ENCODE measurements at regions not wholly inside any gene's neighbourhood (a gene's known extent, or its start where the extent isn't known, plus 50 kb on each side); places are given as distances from the start of the nearest gene placed in this dataset.
A peak's percentile ranks its signal among the peaks of the same experiment; 100 is the strongest.
"Not testable (repeated sequence)": the region's sequence is repeated elsewhere in the genome, so short reads cannot be mapped to it uniquely, and the experiment has no call there.

DNA sequence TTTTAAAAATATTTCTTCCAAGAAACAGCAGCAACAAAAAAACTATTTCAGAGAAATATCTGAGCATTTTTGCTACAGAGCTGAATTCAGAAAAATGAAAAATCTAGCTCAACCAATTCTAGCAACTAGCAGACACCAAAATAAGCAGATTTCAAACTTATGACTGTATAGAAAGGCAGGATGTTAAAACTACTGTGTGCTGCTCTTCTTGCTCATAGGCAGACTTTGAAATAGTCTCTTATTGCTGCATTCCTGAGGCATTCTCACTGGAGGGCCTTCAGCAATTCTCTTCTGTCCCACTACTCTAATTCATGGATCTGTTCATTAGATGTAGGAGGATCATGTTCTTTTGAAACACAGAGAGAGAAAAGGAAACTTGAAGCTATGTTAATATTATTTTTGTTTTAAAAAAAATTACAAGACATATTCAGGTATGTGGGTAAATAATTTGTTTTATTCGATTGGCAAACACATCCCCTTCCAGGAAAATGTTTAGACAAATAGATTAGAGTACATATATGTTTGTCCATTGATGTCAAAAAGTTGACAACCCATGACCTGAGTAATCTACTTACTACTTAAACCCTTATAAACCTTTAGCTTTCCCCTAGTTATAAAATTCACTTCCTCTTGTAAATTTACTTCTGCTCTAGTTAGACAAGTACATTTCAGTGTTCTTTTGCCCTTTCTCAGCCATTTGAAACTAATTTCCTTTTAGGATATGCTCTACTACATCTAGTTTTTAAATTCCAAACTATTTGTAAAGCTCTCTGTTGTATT lies 428.2 kb upstream of the POT1 start:
- no peak for DNase-seq

DNA sequence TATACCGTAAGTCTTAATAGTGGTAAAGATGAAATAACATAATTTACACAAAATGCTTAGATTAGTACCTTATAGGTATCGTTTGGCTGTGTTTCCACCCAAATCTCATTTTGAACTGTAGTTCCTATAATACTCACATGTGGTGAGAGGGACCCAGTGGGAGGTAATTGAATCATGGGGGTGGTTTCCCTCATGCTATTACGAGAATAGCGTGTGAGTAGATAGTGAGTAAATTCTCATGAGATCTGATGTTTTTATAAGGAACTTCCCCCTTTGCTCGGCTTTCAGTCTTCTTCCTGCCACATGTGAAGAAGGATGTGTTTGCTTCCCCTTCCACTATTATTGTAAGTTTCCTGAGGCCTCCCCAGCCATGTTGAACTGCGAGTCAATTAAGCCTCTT lies 426.3 kb upstream of the POT1 start:
- no peak for DNase-seq

DNA sequence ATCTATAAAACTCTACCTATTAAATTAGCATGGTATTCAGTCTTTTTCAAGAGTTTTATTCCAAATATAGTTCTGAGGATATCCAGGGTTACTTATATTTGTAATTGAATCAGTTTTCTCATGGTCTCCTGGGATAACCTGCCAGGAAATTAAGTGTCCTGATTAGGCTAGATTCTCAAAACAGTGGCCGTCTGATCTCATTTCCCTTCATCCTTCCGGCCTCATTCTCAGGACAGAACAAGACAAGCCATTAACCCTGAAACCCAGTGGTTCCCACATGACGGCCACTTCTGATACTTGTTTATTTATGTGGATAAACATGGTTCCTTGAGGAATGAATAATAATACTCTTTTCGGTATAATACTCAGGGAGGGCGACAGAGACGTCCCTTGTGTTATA lies 417.6 kb upstream of the POT1 start:
- no peak for DNase-seq

DNA sequence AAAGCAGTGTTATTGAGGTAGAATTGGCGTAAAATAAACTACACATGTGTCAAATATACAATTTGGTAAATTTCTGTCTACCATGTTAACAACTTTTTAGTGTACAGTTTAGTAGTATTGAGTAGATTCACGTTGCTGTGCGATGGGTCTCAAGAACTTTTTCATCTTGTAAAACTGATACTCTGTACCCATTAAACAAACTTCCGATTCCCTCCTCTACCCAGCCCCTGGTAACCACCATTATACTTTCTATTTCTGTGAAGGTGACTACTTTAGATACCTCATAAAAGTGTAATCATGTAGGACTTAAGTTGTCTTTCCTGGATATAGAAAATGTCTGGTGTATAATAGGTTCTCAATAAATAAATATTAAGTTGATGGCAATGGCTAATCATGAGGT lies 408.5 kb upstream of the POT1 start:
- no peak for DNase-seq

DNA sequence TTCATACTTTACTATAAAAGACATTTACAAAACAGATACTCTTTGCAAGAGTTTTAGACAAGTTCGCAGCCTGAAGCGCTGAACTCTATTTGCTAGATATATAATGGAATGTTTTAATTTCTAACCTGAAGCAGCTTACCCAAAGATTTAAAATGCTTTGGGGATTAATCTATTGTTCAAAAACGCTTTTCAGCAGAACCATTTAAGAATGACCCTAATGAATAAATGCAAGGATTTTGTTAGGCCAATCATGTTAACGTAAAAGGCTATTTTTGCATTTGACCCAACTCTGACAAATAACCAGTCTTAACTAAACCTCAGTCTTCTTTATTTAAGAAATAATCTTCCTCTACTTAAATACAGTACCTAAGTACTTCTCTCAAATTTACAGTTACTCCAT lies 406.7 kb upstream of the POT1 start:
- DNase-seq: no peak

DNA sequence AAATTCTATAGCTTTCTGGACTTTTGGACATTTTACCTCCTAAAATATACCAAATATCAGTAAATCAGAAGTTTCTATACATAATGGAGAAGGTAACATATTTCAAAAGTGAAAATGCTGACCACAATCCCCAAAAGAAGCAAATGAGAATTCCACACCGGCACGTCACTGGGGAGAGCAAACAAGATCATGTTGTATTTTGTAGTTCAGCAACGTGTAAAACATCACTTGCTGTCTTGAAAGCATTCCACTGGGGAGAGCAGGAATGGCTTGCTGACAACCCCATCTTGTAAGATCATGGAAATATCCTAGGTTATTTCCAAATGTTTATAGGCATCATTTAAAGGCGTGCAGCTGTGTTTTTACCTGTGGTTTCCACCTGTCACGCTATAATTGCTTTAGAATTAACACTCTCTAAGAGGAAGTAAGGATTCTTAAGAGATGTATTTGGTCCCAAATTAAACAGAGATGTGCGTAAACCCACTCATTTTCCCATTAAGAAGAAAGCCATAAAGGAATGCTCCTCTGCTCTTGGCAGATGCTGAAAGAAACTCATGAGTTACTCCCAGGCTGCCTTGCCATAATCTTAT lies 397.1 kb upstream of the POT1 start:
- DNase-seq: no peak

DNA sequence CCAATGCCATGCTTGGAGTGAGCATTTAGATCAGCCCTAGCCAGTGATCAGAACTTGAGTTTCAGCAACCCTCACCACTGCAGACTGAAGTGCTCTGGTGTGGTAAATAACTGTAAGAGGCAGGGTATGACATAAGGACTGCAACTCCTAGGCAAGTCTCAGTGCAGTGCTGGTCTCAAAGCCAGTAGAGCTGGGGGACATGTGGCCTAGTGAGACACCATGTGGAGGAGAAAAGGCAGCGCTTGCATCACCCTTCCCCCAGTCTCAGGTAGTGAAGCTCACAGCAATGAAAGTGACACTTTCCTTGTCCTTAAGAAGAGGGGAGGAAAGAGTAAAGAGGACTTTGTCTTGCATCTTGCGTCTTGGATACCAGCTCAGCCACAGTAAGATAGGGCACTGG lies 386.8 kb upstream of the POT1 start:
- peak; percentile 21 for DNase-seq

DNA sequence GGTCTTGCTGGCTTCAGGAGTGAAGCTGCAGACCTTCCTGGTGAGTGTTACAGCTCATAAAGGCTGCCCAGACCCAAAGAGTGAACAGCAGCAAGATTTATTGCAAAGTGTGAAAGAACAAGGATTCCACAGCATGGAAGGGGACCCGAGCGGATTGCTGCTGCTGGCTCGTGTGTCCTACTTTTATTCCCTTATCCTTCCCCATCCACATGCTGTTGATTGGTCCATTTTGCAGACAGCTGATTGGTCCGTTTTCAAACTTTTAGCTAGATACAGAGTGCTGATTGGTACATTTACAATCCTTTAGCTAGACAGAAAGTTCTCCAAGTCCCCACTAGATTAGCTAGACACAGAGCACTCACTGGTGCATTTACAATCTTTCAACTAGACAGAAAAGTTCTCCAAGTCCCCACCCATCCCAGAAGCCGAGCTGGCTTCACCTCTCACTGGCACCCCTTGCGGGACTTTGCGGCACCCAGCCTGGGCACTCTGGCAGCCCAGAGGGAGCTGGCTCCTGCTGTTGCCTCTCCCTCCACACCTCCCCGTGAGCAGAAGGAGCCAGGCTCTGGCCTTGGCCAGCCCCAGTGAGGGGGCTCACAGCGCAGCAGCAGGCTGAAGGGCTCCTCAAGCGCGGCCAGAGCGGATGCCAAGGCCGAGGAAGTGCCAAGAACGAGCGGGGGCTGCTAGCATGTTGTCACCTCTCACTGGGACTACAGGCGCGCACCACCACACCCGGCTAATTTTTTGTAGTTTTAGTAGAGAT lies 369.6 kb upstream of the POT1 start:
- no peak for DNase-seq

DNA sequence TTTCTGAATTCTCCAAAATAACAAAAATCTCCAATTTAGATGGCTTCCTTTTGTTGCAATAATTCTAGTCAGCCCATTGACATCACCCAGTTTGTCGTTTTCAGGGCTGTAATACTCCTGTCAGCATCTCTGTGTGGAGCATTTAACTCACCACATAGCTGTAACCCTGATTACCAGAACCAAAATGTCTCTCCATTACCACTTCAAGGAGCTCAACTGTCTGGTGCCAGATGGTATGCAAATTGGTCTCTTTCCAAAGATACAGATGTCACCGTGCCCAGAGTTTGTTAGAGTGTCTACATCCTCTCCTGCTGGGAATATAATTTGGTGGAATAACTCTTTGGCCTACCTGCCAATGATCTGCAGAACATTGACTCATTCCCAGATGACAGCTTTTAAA lies 350.3 kb upstream of the POT1 start:
- DNase-seq: no peak

DNA sequence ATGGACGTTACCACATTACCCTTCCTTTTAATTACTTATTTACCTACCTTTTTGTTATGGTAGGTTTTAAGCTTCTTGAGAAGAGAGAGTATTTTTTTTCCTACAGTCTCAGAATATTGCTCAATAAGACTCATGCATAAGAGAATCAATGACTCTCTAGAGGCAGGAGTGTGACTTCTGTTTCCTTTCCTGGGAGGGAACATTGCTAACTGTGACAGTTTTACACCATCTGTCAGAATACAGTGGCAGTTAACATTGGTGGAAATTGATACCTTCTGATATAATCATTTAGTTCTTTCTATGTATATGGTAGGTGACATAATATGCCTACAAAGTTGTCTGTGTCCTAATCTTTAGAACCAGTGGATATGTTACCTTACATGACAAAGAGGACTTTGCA lies 348.7 kb upstream of the POT1 start:
- no peak for DNase-seq

DNA sequence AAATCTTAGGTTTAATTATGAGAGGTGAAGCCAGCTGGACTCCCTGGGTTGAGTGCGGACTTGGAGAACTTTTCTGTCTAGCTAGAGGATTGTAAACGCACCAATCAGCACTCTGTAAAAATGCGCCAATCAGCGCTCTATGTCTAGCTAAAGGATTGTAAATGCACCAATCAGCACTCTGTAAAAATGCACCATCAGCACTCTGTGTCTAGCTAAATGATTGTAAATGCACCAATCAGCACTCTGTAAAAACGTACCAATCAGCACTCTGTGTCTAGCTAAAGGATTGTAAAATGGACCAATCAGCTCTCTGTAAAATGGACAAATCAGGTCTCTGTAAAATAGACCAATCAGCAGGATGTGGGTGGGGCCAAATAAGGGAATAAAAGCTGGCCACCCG lies 345.1 kb upstream of the POT1 start:
- DNase-seq: not testable (repeated sequence)

DNA sequence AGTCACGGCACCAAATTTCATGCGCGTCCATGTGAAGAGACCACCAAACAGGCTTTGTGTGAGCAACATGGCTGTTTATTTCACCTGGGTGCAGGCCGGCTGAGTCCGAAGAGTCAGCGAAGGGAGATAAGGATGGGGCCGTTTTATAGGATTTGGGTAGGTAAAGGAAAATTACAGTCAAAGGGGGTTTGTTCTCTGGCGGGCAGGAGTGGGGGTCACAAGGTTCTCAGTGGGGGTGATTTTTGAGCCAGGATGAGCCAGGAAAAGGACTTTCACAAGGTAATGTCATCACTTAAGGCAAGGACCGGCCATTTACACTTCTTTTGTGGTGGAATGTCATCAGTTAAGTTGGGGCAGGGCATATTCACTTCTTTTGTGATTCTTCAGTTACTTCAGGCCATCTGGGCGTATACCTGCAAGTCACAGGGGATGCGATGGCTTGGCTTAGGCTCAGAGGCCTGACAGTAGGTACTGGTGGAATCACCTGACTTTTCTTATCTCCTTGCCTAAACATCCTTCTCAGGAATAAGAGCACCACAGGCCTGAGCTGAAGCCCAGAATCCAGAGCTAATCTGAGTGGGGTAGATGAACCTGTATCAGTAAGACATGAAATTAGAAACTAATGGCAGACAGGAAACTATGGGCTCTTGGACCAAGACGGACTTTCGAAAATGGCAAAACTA lies 334.7 kb upstream of the POT1 start:
- not testable (repeated sequence) for DNase-seq

DNA sequence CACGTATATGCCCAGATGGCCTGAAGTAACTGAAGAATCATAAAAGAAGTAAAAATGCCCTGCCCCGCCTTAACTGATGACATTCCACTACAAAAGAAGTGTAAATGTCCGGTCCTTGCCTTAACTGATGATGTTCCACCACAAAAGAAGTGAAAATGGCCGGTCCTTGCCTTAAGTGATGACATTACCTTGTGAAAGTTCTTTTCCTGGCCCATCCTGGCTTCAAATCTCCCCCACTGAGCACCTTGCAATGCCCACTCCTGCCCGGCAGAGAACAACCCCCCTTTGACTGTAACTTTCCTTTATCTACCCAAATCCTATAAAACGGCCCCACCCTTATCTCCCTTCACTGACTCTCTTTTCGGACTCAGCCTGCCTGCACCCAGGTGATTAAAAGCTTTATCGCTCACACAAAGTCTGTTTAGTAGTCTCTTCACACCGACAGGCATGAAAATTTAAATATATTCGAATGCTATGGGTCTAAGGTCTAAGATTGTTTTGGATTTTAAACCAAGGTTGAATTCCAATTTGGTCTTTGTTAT lies 329.3 kb upstream of the POT1 start:
- not testable (repeated sequence) for DNase-seq

DNA sequence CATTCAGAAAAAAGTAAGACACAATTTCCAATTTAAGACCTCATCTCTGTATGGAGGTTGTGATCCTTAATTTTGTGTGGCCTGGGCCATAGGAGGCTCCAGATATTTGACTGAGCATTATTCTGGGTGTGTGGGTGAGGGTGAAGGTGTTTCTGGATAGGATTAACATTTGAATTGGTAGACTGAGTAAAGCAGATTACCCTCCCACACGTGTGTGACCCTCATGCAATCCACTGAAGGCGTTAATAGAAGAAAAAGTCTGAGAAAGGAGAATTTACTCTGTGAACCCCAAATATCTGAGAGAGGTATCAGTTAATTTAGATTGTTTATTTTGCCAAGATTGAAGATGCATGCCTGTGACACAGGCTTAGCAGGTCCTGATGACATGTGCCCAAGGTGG lies 328.0 kb upstream of the POT1 start:
- DNase-seq: no peak

DNA sequence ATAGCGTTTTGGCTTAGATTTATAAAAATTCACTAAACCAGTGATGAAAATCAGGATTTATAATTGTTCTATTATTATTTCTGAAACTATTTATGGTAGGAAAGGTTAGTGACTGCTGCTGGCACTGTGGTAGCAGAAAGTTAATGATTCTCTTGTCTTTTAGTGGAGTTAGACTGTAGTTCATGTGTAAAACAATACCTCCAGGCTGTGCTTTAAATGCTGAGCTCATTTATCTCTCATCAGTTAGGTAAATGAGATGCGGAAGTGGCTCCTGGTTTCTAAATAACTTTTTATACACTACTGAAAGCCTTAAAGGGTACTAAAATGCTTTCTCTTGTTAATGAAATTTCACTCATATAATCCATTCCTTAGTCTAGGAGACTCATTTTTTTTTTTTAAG lies 326.8 kb upstream of the POT1 start:
- DNase-seq: no peak

DNA sequence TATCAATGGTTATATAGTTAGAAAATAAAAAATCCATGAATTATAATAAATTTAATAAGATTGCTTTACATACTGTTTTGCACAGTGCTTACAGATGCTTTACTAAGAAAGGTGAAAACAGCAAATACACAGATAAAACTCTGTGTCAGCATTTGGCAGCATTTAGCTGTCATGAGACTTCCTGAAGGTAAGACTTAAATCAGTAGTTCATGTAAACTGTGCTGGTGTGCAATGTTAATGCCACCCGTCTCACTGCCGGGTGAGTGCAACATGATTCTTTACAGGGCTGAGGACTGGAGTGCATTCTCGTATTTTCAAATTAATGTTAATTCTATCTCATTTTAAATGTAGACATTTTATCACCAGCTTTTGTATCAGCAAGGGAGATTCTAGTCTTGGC lies 326.2 kb upstream of the POT1 start:
- DNase-seq: no peak

DNA sequence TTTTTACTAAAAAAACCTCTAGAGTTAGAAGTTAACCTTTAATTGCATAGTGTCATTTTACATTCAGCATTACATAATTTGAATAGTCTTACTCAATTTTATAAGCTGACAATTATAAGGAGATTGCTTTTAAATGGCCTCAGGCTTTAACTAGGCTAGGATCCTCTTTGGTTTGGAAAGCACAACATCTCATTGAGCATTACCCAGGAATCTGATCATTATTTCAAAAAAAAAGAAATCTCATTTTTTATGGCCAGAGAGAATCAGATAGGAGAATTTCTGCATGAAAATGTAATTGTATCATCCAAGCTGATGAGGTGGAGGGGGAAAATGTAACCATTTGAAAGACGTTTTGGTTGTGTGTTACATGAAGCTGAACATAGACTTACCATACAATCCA lies 324.9 kb upstream of the POT1 start:
- DNase-seq: no peak

DNA sequence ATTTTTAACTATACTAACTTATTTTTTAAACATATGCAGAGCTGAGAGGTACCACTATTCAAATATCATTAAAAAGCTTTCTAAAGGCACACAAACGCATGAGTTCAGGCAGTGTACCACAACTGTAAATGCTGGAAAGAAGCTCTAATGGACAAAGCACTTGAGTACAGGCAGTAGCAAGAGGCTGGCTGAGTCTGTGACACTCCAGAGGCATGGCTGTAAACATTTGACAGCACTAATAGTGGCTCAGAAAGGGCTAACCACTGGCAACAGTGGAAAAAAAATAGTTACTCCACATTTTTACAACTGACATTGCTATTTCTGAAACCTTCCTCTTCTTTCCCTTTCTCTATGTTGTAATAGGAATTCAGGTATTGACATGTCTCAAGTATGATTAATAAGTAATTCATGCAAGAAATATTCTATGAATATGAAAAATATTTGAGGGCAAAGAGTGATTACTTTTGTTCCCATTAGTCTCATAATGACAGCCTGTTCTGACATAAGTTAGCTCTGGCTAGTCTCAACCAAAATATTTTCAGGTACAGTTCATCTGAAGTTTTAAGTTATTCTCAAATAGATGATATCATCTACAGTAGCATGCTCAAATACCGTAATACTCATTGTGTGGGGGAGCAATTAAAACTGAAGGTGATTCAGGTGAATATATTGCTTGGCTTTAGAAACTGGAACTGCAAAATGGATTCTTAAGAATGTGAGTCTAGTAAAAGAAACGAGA lies 324.0 kb upstream of the POT1 start:
- no peak for DNase-seq

DNA sequence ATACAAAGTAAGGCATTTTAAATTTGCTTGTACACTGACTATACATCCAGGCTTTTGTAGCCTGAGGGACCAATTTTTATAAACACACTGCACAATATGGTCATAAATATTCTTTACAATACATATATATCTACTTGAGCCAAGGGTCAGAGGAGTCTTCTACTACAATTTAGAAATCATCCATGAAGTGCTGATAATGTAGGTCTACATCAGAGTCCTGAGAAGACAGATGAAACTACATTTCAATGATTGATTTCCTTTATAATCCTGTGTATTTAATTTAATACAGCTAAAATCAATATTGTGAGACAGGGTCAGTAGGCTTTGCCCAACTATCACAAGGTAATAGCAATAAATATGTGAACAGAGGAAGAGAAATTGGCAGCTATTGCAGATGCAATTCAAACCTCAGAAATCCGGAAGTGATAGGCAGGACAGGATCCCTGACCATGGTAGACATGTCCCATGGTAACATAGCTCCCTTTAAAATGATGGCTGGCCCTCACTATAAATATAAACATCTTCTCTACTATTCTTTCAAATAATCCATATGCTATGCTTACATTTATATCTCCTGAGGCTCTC lies 318.0 kb upstream of the POT1 start:
- no peak for DNase-seq

DNA sequence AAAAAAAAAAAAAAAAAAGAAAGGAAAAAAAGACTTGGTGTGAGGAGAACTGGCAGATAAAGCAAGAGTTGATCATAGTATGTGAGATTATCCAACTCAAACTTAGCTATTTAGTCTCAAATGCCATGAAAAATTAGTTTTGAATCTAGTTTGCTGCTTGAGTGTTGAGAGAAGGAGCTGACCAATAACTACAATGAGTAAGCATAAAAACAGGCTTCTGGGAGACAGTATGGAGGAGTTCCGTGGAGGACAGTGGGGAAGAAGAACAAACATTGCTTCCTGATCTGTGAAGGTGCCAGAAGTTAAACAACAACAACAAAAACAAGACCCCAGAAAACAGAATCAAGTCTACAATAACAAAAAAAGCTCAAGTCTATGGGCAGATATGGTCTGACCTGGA lies 317.1 kb upstream of the POT1 start:
- no peak for DNase-seq

DNA sequence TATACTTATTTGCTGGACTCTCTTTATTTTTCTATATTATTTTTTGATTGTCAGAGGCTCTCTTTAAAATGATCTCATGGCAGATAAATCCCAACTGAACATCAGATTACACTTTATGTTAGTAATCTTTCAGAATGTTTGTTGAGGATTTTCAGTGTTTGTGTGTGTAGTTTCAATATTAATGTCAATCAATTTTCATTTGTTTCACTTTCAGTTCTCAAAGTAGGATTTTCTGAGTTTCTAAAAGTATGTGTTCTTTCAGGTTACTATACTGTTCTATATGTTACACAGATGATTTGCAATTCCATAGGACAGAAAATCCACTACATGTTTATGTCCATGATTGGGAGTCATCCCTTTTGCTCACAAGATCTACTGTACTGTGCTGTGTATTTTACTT lies 311.9 kb upstream of the POT1 start:
- no peak for DNase-seq

DNA sequence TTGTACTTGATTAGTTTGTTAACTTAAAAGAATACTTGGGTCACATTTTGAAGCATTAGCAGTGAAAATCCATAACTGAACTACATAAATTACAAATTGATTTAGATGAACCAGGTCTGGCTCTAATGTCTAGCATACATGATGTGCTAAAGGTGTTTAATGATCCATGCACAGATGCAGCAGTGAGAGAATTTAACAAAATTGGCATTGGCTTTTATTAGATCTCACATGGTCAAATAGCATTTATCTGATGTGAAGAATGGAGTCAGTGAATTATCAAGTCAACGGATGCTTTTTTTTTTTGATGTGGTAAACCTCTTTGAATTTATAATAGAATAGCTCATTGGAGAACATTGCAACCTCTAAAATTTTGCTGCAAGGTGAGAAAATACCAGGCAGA lies 293.0 kb upstream of the POT1 start:
- DNase-seq: no peak
